ENCODE measurements at regions not wholly inside any gene's neighbourhood (a gene's known extent, or its start where the extent isn't known, plus 50 kb on each side); places are given as distances from the start of the nearest gene placed in this dataset.

- ATAC-seq (no peak), DNase-seq (no peak)
Measured at GRCh38 chr15:35299059-35299735, 214.1 kb upstream of the NANOGP8 start.

GRCh38 chr15:35298509-35298908 is 213.4 kb upstream of the NANOGP8 start:
- DNase-seq (no peak), ATAC-seq (no peak)
- no peaks in the 10 kb centered on the region for H3K36me3 ChIP-seq (ENCODE audit: insufficient read depth in 1 of 2, low read depth in 1 of 2)
- 95 to 97% (median 96%) methylated on average over 16 of the region's 16 CpGs for WGBS, 3 donors
- no peaks in the 10 kb centered on the region for H3K27me3 ChIP-seq (ENCODE audit: insufficient read depth in 3 of 3, low read length in 2 of 3)
- no peaks in the 10 kb centered on the region for H3K9me3 ChIP-seq
- H3K4me3 ChIP-seq: no peak overlapping the region
- H3K27ac ChIP-seq: no peak overlapping the region
- no peak for TF ChIP-seq CTCF (IDR thresholded peaks at IDR 0.05)
- intact Hi-C loops (cut with DNase I): no loop called here
- no peaks in the 10 kb centered on the region for H3K4me1 ChIP-seq

More at GRCh38 chr15:35299059-35299735, 214.1 kb upstream of the NANOGP8 start:
- no peaks in the 10 kb centered on the region for H3K4me1 ChIP-seq
- H3K27me3 ChIP-seq (ENCODE audit: insufficient read depth in 3 of 3, low read length in 2 of 3): no peaks in the 10 kb centered on the region
- 98 to 99% (median 98%) methylated on average over 33 of the region's 33 CpGs for WGBS, 3 donors
- H3K4me3 ChIP-seq: no peak overlapping the region
- no peak for TF ChIP-seq CTCF (IDR thresholded peaks at IDR 0.05)
- H3K9me3 ChIP-seq: no peaks in the 10 kb centered on the region
- intact Hi-C loops (cut with DNase I): no loop called here
- H3K36me3 ChIP-seq (ENCODE audit: insufficient read depth in 1 of 2, low read depth in 1 of 2): no peaks in the 10 kb centered on the region
- H3K27ac ChIP-seq: no peak overlapping the region

GRCh38 chr15:35293353-35294130 is 208.4 kb upstream of the NANOGP8 start:
- Histone ChIP-seq H3K4me1 (no peaks in the 10 kb centered on the region), H3K9me3 (no peaks in the 10 kb centered on the region), H3K27me3 (ENCODE audit: insufficient read depth in 3 of 3, low read length in 2 of 3) (no peaks in the 10 kb centered on the region), H3K36me3 (ENCODE audit: insufficient read depth in 1 of 2, low read depth in 1 of 2) (no peaks in the 10 kb centered on the region), H3K4me3 (no peak overlapping the region), H3K27ac (no peak overlapping the region)
- 67 to 69% (median 68%) methylated on average over 4 of the region's 4 CpGs for WGBS, 3 donors
- peak; percentile 7 for TF ChIP-seq CTCF (IDR thresholded peaks at IDR 0.05)
- ATAC-seq: peak in 3 of 4 donors; percentile 56 to 70 (median 68)
- intact Hi-C loops (cut with DNase I): no loop called here
- no peak for DNase-seq

- intact Hi-C loops (cut with DNase I): loop anchor here (2.0 kb wide), 1 partner anchor 154 kb away; no protein-coding TSS in a partner anchor
- WGBS, 3 donors: 69 to 83% (median 82%) methylated on average over 5 of the region's 5 CpGs
- Histone ChIP-seq H3K27me3 (ENCODE audit: insufficient read depth in 3 of 3, low read length in 2 of 3) (no peaks in the 10 kb centered on the region), H3K27ac (no peak overlapping the region), H3K4me3 (no peak overlapping the region), H3K9me3 (no peaks in the 10 kb centered on the region), H3K36me3 (ENCODE audit: insufficient read depth in 1 of 2, low read depth in 1 of 2) (no peaks in the 10 kb centered on the region), H3K4me1 (peaks cover 7% of the 10 kb centered on the region)
- no peak for DNase-seq
- no peak for ATAC-seq
- no peak for TF ChIP-seq CTCF (IDR thresholded peaks at IDR 0.05)
Measured at GRCh38 chr15:35290301-35290721, 205.2 kb upstream of the NANOGP8 start.

All from psoas muscle (tissue), 7 donors.